CD4-positive, alpha-beta T cell treated with Interferon alpha-2 for 1 hour (primary cell): ENCODE measurements at regions not wholly inside any gene's neighbourhood (a gene's known extent, or its start where the extent isn't known, plus 50 kb on each side); places are given as distances from the start of the nearest gene placed in this dataset.

Experiments used
- DNase-seq, 2 donors: peaks; one replicate each; pipeline ENCODE4 v3.0.0-alpha.2; 2020 to 2022

DNA sequence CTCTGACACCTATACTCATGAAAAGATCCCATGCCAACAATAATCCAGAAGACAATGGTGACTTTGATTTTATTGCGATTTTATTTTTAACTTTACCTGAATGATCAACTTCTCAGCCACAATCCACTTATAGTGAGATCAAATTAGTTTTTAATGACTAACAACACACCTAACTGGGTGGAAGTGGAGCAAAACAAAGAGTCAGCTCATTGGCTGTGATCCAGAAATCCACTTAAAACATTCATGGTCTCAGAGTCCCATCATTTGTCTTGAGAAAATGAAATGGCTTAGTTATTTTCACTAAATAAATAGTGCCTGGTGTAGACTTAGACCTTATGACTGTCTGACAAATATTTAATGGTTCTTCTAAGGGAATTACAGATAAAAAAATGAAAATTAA is 1177.8 kb downstream of the NLGN4Y start:
- DNase-seq = no peak

DNA sequence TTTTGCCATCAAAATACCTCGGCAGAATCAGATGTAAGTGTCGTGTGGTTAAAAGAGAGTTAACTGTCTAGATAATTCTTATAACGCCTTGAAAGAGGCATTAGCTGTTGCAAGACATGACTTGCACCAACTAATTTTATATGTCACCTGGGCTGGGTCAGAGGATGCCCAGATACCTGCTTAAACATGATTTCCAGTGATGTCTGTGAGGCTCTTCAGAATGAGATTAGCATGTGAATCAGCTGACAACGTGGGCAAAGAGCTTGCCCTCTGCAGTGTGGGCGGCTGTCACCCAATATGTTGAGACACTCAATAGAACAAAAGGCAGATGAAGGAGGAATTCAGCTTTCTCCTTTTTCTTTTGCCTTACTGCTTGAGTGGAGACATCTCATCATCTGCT is 1180.6 kb downstream of the NLGN4Y start:
- DNase-seq = no peak

DNA sequence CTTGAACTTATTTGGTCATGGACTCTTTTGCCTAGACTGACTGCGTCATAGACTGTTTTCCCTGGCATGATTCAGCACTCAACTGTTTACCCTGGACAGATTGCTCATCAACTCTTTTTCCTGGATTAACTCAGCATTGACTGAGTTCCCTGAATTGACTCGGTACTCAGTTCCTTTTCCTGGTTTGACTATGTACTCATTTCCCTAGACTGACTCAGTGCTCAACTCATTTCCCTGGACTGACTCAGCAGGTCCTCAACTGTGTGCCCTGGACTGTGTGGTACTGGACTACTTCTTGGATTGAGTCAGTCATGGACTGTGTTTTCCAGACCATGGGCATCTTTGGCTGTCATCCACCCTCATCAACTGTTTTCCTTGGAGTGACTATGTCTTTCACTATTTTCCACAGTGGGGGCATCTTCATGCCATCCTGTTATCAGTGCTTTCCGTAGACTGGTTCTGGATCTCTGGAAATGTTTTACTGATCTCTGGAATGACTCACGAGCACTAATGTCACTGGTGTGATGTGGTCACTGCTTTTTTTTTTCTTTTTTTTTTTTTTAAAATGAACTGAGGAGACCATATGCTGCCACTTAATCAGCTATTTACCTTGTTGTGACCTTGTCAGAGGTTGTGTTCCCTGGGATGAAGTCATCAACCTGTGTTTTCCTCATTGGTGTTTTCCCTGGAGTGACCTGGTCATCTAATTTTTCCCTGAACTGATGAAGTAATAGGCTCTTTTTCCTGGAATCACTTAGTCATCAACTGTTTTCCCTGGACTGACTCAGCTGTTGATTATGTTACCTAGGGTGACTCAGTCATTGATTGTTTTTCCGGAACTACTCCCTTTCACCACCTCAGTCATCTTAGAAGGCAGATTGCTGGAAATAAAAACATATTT is 1225.5 kb downstream of the NLGN4Y start:
- no peak for DNase-seq

DNA sequence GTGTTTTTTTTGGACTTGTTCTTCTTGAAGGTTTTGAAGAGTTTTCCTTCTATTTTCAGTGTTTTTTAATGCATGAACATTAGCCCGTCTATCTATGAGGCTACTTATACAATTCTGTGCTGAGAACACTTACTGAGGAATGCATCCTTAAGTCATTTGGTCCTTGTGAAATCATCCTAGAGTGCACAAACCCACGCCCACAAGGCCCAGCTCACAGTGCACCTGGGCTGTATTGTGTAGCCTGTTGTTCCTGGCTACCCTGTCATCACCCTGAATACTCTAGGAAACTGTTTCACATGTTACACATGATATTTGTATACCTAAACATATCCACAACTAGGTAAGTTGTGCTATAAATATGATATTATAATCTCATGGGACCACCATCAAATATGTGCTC is 1226.7 kb downstream of the NLGN4Y start:
- DNase-seq = no peak

DNA sequence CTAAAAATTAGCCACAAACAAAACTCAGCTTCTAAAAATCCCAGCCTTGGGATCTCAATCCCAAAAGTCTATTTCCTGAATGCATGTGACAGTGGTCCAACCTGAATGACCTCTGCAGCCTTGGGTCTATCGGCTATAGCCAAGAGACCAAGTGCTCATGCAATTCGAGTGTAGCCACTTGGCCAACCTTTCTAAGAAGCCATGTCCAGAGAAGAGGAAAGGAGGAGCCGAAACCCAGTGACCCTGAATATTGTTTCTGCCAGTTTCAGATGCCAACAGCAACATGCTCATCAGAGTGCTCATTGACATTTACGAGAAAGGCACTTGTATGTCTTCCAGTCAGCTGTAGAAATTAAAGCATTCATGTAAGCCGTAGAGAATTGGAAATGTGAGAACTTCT is 1231.9 kb downstream of the NLGN4Y start:
- DNase-seq = no peak

DNA sequence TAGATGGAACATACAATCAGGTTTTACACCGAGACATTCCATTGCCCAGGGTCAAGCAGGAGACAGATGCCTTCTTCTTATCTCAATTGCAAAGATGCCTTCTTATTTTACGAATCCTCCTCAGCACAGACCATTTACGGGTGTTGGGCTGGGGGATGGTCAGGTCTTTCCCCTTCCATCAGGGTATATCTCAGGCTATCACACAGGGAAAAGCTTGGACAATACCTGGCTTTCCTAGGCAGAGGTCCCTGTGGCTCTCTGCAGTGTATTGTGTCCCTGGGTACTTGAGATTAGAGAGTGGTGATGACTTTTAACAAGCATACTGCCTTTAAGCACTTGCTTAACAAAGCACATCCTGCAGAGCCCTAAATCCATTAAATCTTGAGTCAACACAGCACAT is 1249.2 kb downstream of the NLGN4Y start:
- DNase-seq = no peak

DNA sequence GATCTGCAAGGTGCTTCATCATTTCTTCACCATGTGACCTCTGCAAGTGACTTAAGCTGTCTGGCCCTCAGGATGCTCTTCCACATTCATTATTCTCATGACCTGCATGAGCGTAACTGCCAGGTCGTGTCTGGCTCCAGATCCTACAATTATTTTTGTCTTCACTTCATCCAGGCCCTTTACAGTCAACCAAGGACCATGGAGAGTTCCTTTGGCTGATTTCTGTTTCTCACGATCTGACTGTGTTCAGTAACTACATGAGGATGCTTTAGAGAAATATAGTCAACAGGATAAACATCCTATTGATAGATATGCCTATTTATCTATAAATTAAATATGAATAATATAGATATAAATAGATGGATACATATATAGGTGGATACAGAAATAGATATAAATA is 1251.6 kb downstream of the NLGN4Y start:
- no peak for DNase-seq

DNA sequence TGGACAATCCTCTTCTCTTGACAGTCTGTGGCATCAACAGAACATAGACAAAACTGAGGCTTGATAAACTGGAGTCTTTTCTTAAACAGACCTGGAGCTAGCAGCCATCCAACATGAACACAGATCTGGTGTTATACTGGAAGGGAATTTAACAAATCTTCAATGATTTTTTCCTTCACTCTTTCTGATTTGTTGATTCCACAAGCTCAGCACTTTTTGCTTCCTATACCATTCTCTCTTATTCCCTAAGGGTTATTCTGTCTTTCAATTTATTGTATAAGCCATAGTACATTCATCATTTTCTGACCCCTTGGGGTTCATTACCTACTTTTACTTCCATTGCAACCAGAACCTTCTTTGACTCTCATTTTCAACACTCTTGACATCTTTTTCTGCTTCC is 1255.6 kb downstream of the NLGN4Y start:
- no peak for DNase-seq

DNA sequence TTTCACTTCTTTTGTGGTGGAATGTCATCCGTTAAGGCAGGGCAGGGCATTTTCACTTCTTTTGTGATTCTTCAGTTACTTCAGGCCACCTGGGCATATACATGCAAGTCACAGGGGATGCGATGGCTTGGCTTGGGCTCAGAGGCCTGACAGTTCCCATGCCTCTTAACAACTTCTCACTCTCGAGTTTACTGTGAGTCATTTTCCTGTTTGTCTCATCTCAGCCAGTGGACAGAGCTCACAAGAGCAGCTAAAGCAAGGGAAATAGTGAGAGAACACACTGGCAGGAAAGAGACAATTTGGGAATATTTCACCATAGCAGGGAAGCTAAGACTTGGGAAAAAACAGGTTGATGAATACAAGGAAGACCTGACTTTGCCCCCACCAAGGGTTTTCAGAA is 1275.7 kb downstream of the NLGN4Y start:
- no peak for DNase-seq

DNA sequence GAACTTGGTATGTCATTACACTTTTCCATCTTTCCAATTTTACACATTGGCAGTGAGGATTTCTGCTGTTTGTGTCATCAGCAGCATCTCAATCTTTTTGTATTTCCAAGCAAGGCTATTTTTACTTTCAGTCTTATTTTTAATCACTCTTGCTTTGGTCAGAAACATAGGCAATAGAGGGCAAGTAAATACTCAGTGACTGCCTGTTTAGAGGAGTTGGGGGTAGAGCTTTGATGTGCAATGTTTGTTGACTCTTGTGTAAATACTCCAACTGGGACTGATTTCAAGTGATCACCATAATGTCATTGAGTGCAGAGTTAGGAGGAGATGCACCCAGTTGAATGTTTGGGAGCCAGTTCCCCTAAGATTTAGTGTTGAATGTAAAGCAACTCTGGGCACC is 1281.7 kb downstream of the NLGN4Y start:
- no peak for DNase-seq

DNA sequence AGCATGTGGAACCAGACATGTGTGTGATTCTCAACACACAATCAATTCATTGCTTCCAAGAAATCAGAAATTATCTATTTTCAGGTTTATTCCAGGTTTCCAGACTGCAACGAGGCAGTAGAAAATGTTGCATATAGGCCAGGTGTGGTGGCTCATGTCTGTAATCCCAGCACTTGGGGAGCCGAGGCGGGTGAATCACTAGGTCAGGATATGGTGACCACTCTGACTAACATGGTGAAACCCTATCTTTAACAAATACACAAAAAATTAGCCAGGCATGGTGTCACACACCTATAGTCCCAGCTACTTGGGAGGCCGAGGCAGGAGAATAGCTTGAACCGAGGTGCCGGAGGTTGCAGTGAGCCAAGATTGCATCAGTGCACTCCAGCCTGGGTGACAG is 1289.9 kb downstream of the NLGN4Y start:
- no peak for DNase-seq
